ENCODE measurements at regions not wholly inside any gene's neighbourhood (a gene's known extent, or its start where the extent isn't known, plus 50 kb on each side); places are given as distances from the start of the nearest gene placed in this dataset.

DNA sequence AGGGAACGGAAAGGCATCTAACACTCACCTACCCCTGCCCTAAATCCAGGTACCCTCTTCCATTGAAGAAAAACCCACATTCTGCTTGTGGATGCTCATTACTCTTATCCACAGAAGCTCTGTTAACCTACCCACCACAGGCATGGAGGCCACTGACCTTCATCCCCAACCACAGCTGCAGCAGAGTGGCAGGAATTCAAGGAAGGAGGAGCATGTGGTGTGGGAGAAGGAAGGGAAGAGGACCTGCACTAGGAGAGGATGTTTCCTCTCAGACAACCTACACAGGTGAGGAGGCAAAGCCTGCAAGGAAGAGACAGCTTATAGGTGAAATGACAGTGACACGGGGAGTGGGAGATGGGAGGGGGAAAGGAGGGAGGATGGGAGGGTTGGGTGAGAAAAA lies 192.5 kb upstream of the TSC22D2 start:
- intact Hi-C loops (cut with micrococcal nuclease), result no loop called here

More for the DNA sequence above, 192.5 kb upstream of the TSC22D2 start:
- Histone ChIP-seq H3K9ac (ENCODE audit: insufficient read depth in 1 of 2, low read depth in 2 of 2, low read length in 2 of 2) (no peak overlapping the region), H3K36me3 (ENCODE audit: control insufficient read depth, insufficient read depth, low read length) (no peaks in the 10 kb centered on the region), H3K9me1 (ENCODE audit: control insufficient read depth, insufficient read depth, low read length) (no peaks in the 10 kb centered on the region), H4K20me1 (replicated peaks; ENCODE audit: control insufficient read depth, insufficient read depth, low read length) (no peaks in the 10 kb centered on the region), H3K27ac (ENCODE audit: extremely low read depth, low read depth, low read length) (no peak overlapping the region), H3K27me3 (ENCODE audit: control insufficient read depth in 2 of 2, insufficient read depth in 2 of 2, low read length in 2 of 2) (peaks cover 11 to 49% of the 10 kb centered on the region in 2 experiments; a peak in 3 of 5 replicates), H3K4me1 (replicated peaks in 1 of 2; ENCODE audit: control insufficient read depth in 2 of 2, insufficient read depth in 2 of 2, low read length in 2 of 2) (no peaks in the 10 kb centered on the region), H2AFZ (ENCODE audit: low read depth, low read length) (no peak overlapping the region), H3K79me2 (ENCODE audit: control insufficient read depth, insufficient read depth, low read length) (no peaks in the 10 kb centered on the region), H3K4me3 (no peak overlapping the region), H3K4me2 (ENCODE audit: insufficient read depth, low read length) (no peak overlapping the region), H3K9me3 (replicated peaks; ENCODE audit: control insufficient read depth, insufficient read depth, low read depth, low read length) (no peaks in the 10 kb centered on the region; the same call in none of the 2 replicates)
- DNase-seq (ENCODE audit: extremely low read depth in 1 of 4, low spot score in 3 of 4), result no peak
- TF ChIP-seq ELF4 (CRISPR knock-in tag; IDR thresholded peaks at IDR 0.05) (no peak), RAD51 (IDR thresholded peaks at IDR 0.05; ENCODE audit: borderline replicate concordance, low read depth) (no peak), GTF2A2 (tag; IDR thresholded peaks at IDR 0.05) (no peak), ZEB2 (IDR thresholded peaks at IDR 0.05) (no peak), CBX2 (IDR thresholded peaks at IDR 0.05; ENCODE audit: insufficient read depth, low read length, poor library complexity, severe bottlenecking) (no peak), DDX20 (tag; IDR thresholded peaks at IDR 0.05; ENCODE audit: low read depth) (no peak), BACH1 (tag; IDR thresholded peaks at IDR 0.05) (no peak), LEF1 (IDR thresholded peaks at IDR 0.05) (no peak), ZNF197 (CRISPR knock-in tag; IDR thresholded peaks at IDR 0.05; ENCODE audit: low read depth) (no peak), FIP1L1 (IDR thresholded peaks at IDR 0.05; ENCODE audit: low read depth, low read length, poor library complexity, severe bottlenecking) (no peak), HSF4 (CRISPR knock-in tag; IDR thresholded peaks at IDR 0.05; ENCODE audit: borderline replicate concordance) (no peak), PCBP2 (IDR thresholded peaks at IDR 0.05; ENCODE audit: low read depth, low read length, poor library complexity, severe bottlenecking) (no peak), SUPT5H (IDR thresholded peaks at IDR 0.05) (no peak), ZNF431 (CRISPR knock-in tag; IDR thresholded peaks at IDR 0.05) (no peak)
- TF ChIP-seq, protein P1, sequence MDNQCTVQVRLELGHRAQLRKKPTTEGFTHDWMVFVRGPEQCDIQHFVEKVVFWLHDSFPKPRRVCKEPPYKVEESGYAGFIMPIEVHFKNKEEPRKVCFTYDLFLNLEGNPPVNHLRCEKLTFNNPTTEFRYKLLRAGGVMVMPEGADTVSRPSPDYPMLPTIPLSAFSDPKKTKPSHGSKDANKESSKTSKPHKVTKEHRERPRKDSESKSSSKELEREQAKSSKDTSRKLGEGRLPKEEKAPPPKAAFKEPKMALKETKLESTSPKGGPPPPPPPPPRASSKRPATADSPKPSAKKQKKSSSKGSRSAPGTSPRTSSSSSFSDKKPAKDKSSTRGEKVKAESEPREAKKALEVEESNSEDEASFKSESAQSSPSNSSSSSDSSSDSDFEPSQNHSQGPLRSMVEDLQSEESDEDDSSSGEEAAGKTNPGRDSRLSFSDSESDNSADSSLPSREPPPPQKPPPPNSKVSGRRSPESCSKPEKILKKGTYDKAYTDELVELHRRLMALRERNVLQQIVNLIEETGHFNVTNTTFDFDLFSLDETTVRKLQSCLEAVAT (IDR thresholded peaks at IDR 0.05), result no peak
- TF ChIP-seq, protein P2, sequence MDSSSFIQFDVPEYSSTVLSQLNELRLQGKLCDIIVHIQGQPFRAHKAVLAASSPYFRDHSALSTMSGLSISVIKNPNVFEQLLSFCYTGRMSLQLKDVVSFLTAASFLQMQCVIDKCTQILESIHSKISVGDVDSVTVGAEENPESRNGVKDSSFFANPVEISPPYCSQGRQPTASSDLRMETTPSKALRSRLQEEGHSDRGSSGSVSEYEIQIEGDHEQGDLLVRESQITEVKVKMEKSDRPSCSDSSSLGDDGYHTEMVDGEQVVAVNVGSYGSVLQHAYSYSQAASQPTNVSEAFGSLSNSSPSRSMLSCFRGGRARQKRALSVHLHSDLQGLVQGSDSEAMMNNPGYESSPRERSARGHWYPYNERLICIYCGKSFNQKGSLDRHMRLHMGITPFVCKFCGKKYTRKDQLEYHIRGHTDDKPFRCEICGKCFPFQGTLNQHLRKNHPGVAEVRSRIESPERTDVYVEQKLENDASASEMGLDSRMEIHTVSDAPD (CRISPR knock-in tag; IDR thresholded peaks at IDR 0.05), result no peak
- TF ChIP-seq, protein P3, sequence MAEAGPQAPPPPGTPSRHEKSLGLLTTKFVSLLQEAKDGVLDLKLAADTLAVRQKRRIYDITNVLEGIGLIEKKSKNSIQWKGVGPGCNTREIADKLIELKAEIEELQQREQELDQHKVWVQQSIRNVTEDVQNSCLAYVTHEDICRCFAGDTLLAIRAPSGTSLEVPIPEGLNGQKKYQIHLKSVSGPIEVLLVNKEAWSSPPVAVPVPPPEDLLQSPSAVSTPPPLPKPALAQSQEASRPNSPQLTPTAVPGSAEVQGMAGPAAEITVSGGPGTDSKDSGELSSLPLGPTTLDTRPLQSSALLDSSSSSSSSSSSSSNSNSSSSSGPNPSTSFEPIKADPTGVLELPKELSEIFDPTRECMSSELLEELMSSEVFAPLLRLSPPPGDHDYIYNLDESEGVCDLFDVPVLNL (CRISPR knock-in tag; IDR thresholded peaks at IDR 0.05; ENCODE audit: low read depth), result no peak
- POLR2A ChIA-PET, result no interaction called here
- ATAC-seq, result no peak
- no peak for FAIRE-seq
- CTCF ChIA-PET (ENCODE audit: low intra/inter-chr PET ratio), result no interaction called here
- no TSS peak for BruUV-seq (replicated peaks)
- 0% methylated on average over 2 of the region's 2 CpGs for WGBS (ENCODE audit: insufficient coverage, low coverage, missing lambda C conversion rate)
- in situ Hi-C loops (cut with MboI), result loop anchor here (10.0 kb wide), 1 partner anchor 241 kb away; the partner anchor contains the start of gene PFN2
